ENCODE measurements at regions not wholly inside any gene's neighbourhood (a gene's known extent, or its start where the extent isn't known, plus 50 kb on each side); places are given as distances from the start of the nearest gene placed in this dataset.
"Not testable (repeated sequence)": the region's sequence is repeated elsewhere in the genome, so short reads cannot be mapped to it uniquely, and the experiment has no call there.

GRCh38 chr2:36302911-36303310, 52.7 kb upstream of the CRIM1 start:
- no peak for DNase-seq (ENCODE audit: low spot score)

GRCh38 chr2:36301843-36302242, 53.7 kb upstream of the CRIM1 start:
- no peak for DNase-seq (ENCODE audit: low spot score)

- no peak for DNase-seq (ENCODE audit: low spot score)
Measured at GRCh38 chr2:36300697-36301096, 54.9 kb upstream of the CRIM1 start.

GRCh38 chr2:36296798-36297197, 58.8 kb upstream of the CRIM1 start:
- no peak for DNase-seq (ENCODE audit: low spot score)

GRCh38 chr2:36294316-36294721, 61.3 kb upstream of the CRIM1 start:
- no peak for DNase-seq (ENCODE audit: low spot score)

GRCh38 chr2:36290306-36290856, 65.2 kb upstream of the CRIM1 start:
- DNase-seq (ENCODE audit: low spot score), result no peak

GRCh38 chr2:36289731-36290130, 65.8 kb upstream of the CRIM1 start:
- no peak for DNase-seq (ENCODE audit: low spot score)

- no peak for DNase-seq (ENCODE audit: low spot score)
Measured at GRCh38 chr2:36287363-36288275, 68.0 kb upstream of the CRIM1 start.

- DNase-seq (ENCODE audit: low spot score), result not testable (repeated sequence)
Measured at GRCh38 chr2:36279506-36279905, 76.1 kb upstream of the CRIM1 start.

GRCh38 chr2:36277881-36278523, 77.6 kb upstream of the CRIM1 start:
- DNase-seq (ENCODE audit: low spot score), result no peak

- no peak for DNase-seq (ENCODE audit: low spot score)
Measured at GRCh38 chr2:36277146-36277808, 78.3 kb upstream of the CRIM1 start.

GRCh38 chr2:36271266-36271665, 84.3 kb upstream of the CRIM1 start:
- no peak for DNase-seq (ENCODE audit: low spot score)

GRCh38 chr2:36270758-36271157, 84.8 kb upstream of the CRIM1 start:
- no peak for DNase-seq (ENCODE audit: low spot score)

- no peak for DNase-seq (ENCODE audit: low spot score)
Measured at GRCh38 chr2:36267194-36267593, 88.4 kb upstream of the CRIM1 start.

- no peak for DNase-seq (ENCODE audit: low spot score)
Measured at GRCh38 chr2:36266536-36267121, 88.9 kb upstream of the CRIM1 start.

GRCh38 chr2:36262581-36262980, 93.0 kb upstream of the CRIM1 start:
- DNase-seq (ENCODE audit: low spot score), result no peak

GRCh38 chr2:36255863-36256262, 99.7 kb upstream of the CRIM1 start:
- no peak for DNase-seq (ENCODE audit: low spot score)

GRCh38 chr2:36253086-36253485, 102.5 kb upstream of the CRIM1 start:
- no peak for DNase-seq (ENCODE audit: low spot score)

- peak; percentile 57 for DNase-seq (ENCODE audit: low spot score)
Measured at GRCh38 chr2:36246320-36246990, 109.1 kb upstream of the CRIM1 start.

- no peak for DNase-seq (ENCODE audit: low spot score)
Measured at GRCh38 chr2:36245651-36246050, 109.9 kb upstream of the CRIM1 start.

GRCh38 chr2:36238106-36238505, 117.5 kb upstream of the CRIM1 start:
- DNase-seq (ENCODE audit: low spot score), result no peak

- DNase-seq (ENCODE audit: low spot score), result no peak
Measured at GRCh38 chr2:36235882-36236281, 119.7 kb upstream of the CRIM1 start.

All from CD4-positive, alpha-beta T cell treated with Interleukin-6 at 100 ng/mL for 8 hours (primary cell).